ENCODE measurements at regions not wholly inside any gene's neighbourhood (a gene's known extent, or its start where the extent isn't known, plus 50 kb on each side); places are given as distances from the start of the nearest gene placed in this dataset.

DNA sequence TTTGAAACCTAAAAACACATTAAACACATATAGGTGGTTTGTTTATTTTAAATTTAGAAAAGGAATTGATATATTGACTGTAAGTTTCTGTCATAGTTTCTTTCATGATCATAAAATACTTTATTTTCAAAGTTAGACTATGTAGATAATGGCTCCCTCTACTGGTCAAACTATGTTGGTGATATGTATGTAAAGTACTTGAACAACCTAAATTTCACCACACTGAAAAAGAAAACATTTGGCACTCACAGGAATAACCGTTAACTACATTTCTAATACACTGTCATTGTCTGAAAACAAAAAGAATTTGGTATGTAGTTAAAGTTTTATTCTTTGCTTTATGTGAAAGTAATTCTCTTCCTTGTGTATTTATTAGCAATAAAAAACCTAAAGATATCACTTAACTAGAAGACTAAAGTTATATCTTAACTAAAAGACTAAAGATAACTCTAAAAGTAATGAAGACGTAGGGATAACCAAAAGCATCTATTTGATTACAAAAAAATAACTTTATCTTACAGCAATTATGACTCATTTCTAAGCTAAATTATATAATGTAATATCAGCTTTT lies 427.5 kb downstream of the VGLL3 start:
- Histone ChIP-seq H3K27ac (ENCODE audit: low read length) (no peak overlapping the region), H3K4me1 (ENCODE audit: low read length) (peaks cover 14% of the 10 kb centered on the region), H2AFZ (ENCODE audit: low read depth, low read length) (peak overlapping the region; percentile 49; the same call in 1 of the 2 replicates), H3K9me3 (ENCODE audit: insufficient read depth, low read length) (no peaks in the 10 kb centered on the region), H3K4me3 (ENCODE audit: low read length) (no peak overlapping the region), H4K20me1 (ENCODE audit: insufficient read depth, low read length) (no peaks in the 10 kb centered on the region), H3K36me3 (replicated peaks; ENCODE audit: low read depth, low read length) (no peaks in the 10 kb centered on the region), H3K4me2 (ENCODE audit: low read length) (peak overlapping the region; percentile 28; the same call in 1 of the 2 replicates), H3K79me2 (ENCODE audit: low read length) (no peaks in the 10 kb centered on the region), H3K9ac (ENCODE audit: low read length) (no peak overlapping the region), H3K27me3 (ENCODE audit: low read depth, low read length) (no peaks in the 10 kb centered on the region)
- no peak for TF ChIP-seq EZH2phosphoT487 (IDR thresholded peaks at IDR 0.05; ENCODE audit: low read depth)
- TF ChIP-seq, protein P1, sequence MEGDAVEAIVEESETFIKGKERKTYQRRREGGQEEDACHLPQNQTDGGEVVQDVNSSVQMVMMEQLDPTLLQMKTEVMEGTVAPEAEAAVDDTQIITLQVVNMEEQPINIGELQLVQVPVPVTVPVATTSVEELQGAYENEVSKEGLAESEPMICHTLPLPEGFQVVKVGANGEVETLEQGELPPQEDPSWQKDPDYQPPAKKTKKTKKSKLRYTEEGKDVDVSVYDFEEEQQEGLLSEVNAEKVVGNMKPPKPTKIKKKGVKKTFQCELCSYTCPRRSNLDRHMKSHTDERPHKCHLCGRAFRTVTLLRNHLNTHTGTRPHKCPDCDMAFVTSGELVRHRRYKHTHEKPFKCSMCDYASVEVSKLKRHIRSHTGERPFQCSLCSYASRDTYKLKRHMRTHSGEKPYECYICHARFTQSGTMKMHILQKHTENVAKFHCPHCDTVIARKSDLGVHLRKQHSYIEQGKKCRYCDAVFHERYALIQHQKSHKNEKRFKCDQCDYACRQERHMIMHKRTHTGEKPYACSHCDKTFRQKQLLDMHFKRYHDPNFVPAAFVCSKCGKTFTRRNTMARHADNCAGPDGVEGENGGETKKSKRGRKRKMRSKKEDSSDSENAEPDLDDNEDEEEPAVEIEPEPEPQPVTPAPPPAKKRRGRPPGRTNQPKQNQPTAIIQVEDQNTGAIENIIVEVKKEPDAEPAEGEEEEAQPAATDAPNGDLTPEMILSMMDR (IDR thresholded peaks at IDR 0.05; ENCODE audit: low read depth, low read length): peak; percentile 91

DNA sequence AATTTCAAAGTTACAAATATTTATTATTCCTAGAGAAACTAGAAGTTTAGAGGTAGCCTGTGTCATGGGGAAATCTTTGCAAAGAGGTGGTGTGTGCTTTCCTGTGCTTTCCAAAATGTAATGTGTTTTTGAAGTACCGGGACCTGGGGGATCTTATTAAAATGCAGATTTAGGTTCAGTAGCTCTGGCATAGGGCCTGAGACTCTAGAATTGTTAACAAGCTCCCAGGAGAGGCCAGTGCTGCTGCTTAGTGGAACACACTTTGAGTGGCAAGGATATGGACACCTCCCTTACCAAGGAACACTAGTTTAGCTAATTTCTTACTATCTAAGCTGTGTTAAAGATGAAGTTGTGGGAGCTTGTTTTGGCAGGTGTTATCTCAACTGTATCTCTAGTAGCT lies 428.9 kb downstream of the VGLL3 start:
- H3K27ac ChIP-seq (ENCODE audit: low read length): no peak overlapping the region
- no peak overlapping the region for H3K4me2 ChIP-seq (ENCODE audit: low read length)
- H3K4me3 ChIP-seq (ENCODE audit: low read length): no peak overlapping the region
- H3K79me2 ChIP-seq (ENCODE audit: low read length): no peaks in the 10 kb centered on the region
- no peaks in the 10 kb centered on the region for H4K20me1 ChIP-seq (ENCODE audit: insufficient read depth, low read length)
- peaks cover 14% of the 10 kb centered on the region for H3K4me1 ChIP-seq (ENCODE audit: low read length)
- H3K9me3 ChIP-seq (ENCODE audit: insufficient read depth, low read length): no peaks in the 10 kb centered on the region
- no peak for TF ChIP-seq EZH2phosphoT487 (IDR thresholded peaks at IDR 0.05; ENCODE audit: low read depth)
- TF ChIP-seq, protein P1 (IDR thresholded peaks at IDR 0.05; ENCODE audit: low read depth, low read length): no peak
- H3K36me3 ChIP-seq (replicated peaks; ENCODE audit: low read depth, low read length): no peaks in the 10 kb centered on the region
- H2AFZ ChIP-seq (ENCODE audit: low read depth, low read length): no peak overlapping the region
- H3K27me3 ChIP-seq (ENCODE audit: low read depth, low read length): no peaks in the 10 kb centered on the region
- H3K9ac ChIP-seq (ENCODE audit: low read length): no peak overlapping the region

DNA sequence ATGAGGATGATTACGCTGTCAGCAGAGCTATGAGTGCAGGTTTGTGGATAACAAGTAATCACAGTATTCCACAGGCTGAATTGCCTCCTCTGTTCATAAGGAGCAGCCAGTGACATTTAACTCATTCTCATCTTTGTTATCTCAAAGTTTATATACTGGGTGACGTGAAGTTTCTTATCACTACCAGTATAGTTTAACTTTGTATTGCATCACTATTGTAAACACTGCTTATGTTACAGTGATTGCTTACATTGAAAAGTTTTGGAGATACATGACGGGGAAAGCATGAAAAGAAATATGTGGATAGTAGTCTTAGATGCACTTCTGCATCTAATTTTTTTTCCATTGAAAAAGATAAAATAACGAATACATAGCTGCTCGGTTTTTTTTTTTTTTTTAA lies 429.7 kb downstream of the VGLL3 start:
- H3K36me3 ChIP-seq (replicated peaks; ENCODE audit: low read depth, low read length): no peaks in the 10 kb centered on the region
- no peaks in the 10 kb centered on the region for H4K20me1 ChIP-seq (ENCODE audit: insufficient read depth, low read length)
- no peaks in the 10 kb centered on the region for H3K27me3 ChIP-seq (ENCODE audit: low read depth, low read length)
- no peak overlapping the region for H2AFZ ChIP-seq (ENCODE audit: low read depth, low read length)
- no peak for TF ChIP-seq EZH2phosphoT487 (IDR thresholded peaks at IDR 0.05; ENCODE audit: low read depth)
- TF ChIP-seq, protein P1 (IDR thresholded peaks at IDR 0.05; ENCODE audit: low read depth, low read length): no peak
- H3K9me3 ChIP-seq (ENCODE audit: insufficient read depth, low read length): no peaks in the 10 kb centered on the region
- no peak overlapping the region for H3K27ac ChIP-seq (ENCODE audit: low read length)
- H3K79me2 ChIP-seq (ENCODE audit: low read length): no peaks in the 10 kb centered on the region
- no peak overlapping the region for H3K4me3 ChIP-seq (ENCODE audit: low read length)
- no peak overlapping the region for H3K4me2 ChIP-seq (ENCODE audit: low read length)
- peaks cover 14% of the 10 kb centered on the region for H3K4me1 ChIP-seq (ENCODE audit: low read length)
- H3K9ac ChIP-seq (ENCODE audit: low read length): no peak overlapping the region

DNA sequence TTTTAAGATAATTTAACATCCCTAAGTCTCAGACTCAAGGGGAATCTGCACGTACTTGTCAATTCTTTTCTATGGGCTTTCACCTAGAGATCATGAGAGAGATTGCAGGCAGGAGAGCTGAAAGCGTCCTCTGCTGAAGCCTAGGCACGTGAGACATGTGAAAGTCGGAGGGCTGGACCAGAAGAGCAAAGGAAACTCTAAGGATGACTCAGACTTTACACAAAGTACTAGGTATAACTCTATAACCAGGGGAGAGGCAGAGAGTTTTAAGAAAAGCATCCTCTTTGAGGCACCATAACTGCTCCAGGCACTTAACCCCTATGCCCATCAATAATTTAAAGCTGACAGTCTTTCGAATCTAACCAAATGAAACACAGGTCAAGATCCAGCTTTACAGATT lies 436.6 kb downstream of the VGLL3 start:
- H4K20me1 ChIP-seq (ENCODE audit: insufficient read depth, low read length): no peaks in the 10 kb centered on the region
- H3K4me1 ChIP-seq (ENCODE audit: low read length): no peaks in the 10 kb centered on the region
- H3K36me3 ChIP-seq (replicated peaks; ENCODE audit: low read depth, low read length): no peaks in the 10 kb centered on the region
- no peaks in the 10 kb centered on the region for H3K79me2 ChIP-seq (ENCODE audit: low read length)
- no peak for TF ChIP-seq EZH2phosphoT487 (IDR thresholded peaks at IDR 0.05; ENCODE audit: low read depth)
- TF ChIP-seq, protein P1 (IDR thresholded peaks at IDR 0.05; ENCODE audit: low read depth, low read length): no peak
- H3K4me2 ChIP-seq (ENCODE audit: low read length): no peak overlapping the region
- H2AFZ ChIP-seq (ENCODE audit: low read depth, low read length): no peak overlapping the region
- no peaks in the 10 kb centered on the region for H3K27me3 ChIP-seq (ENCODE audit: low read depth, low read length)
- H3K4me3 ChIP-seq (ENCODE audit: low read length): no peak overlapping the region
- no peaks in the 10 kb centered on the region for H3K9me3 ChIP-seq (ENCODE audit: insufficient read depth, low read length)
- H3K9ac ChIP-seq (ENCODE audit: low read length): no peak overlapping the region
- no peak overlapping the region for H3K27ac ChIP-seq (ENCODE audit: low read length)
